Lower lobe of right lung (tissue), 2 donors: ENCODE measurements at regions not wholly inside any gene's neighbourhood (a gene's known extent, or its start where the extent isn't known, plus 50 kb on each side); places are given as distances from the start of the nearest gene placed in this dataset.

Source experiments
- ATAC-seq, 2 donors: fragments of 200-7000 bp; cut with Tn5 transposase; one replicate each; pipeline ENCODE4 v1.9.1; 2020 to 2022; ENCODE audit warnings: mild to moderate bottlenecking in 2 of 2, moderate library complexity in 2 of 2
- DNase-seq: peaks from one replicate; pipeline ENCODE4 v3.0.0-alpha.2; 2020
- H3K27ac ChIP-seq: fragments of 200-600 bp; one replicate; pipeline ENCODE4 v1.8.0; 2022
- H3K27me3 ChIP-seq: fragments of 200-600 bp; one replicate; pipeline ENCODE4 v1.8.0; 2022; ENCODE audit warnings: low read depth
- H3K36me3 ChIP-seq: fragments of 200-600 bp; one replicate; pipeline ENCODE4 v1.8.0; 2022; ENCODE audit warnings: mild to moderate bottlenecking
- H3K4me1 ChIP-seq: fragments of 200-600 bp; one replicate; pipeline ENCODE4 v1.8.0; 2022
- H3K4me3 ChIP-seq: fragments of 200-600 bp; one replicate; pipeline ENCODE4 v1.8.0; 2022; ENCODE audit warnings: mild to moderate bottlenecking
- H3K9me3 ChIP-seq: fragments of 200-600 bp; one replicate; pipeline ENCODE4 v1.8.0; 2022
- CTCF ChIP-seq: fragments of 200-600 bp; IDR thresholded peaks from one replicate; pipeline ENCODE4 v1.8.0; 2022; ENCODE audit warnings: antibody characterized with exemption, mild to moderate bottlenecking
- intact Hi-C: fragments of 100-400 bp; cut with DNase I; formaldehyde crosslinking; loops from one replicate; pipeline ENCODE4 v1.11.0; 2022
- donor health status: DM: no; HTN: yes; CAD: no; lungs with severe emphysema.

DNA sequence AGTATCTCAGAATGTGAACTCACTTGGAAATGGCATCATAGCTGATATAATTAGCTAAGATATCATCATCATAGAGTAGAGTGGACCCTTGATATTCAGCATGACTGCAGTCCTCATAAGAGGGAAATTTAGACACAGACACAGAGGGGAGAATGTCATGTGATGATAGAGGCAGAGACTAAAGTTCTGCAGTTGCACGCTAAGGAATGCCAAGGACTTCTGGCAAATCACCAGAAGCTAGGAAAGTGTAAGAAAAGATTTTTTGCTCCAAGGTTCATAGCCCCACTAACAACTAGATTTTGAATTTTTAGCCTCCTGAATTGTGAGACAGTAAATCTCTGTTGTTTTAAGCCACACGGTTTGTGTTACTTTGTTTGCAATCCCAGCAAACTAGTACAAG is 612.6 kb upstream of the ST8SIA4 start:
- DNase-seq (no peak), ATAC-seq (no peak)
- intact Hi-C loops: no loop called here
- Histone ChIP-seq H3K27ac (no peak overlapping the region), H3K27me3 (no peaks in the 10 kb centered on the region), H3K36me3 (no peaks in the 10 kb centered on the region), H3K4me3 (no peak overlapping the region), H3K9me3 (peaks cover 13% of the 10 kb centered on the region), H3K4me1 (no peaks in the 10 kb centered on the region)
- no peak for TF ChIP-seq CTCF

- ATAC-seq (peak in 1 of 2 donors; percentile 37), DNase-seq (no peak)
- Histone ChIP-seq H3K36me3 (no peaks in the 10 kb centered on the region), H3K9me3 (peaks cover 17% of the 10 kb centered on the region), H3K4me3 (no peak overlapping the region), H3K27me3 (no peaks in the 10 kb centered on the region), H3K4me1 (no peaks in the 10 kb centered on the region), H3K27ac (no peak overlapping the region)
- TF ChIP-seq CTCF: no peak
- intact Hi-C loops: no loop called here
These were observed 602.9 kb upstream of the ST8SIA4 start for GRCh38 chr5:101505891-101506570.

GRCh38 chr5:101482931-101483330 is 579.8 kb upstream of the ST8SIA4 start:
- intact Hi-C loops: no loop called here
- TF ChIP-seq CTCF: no peak
- no peaks in the 10 kb centered on the region for H3K9me3 ChIP-seq
- H3K27ac ChIP-seq: no peak overlapping the region
- ATAC-seq (no peak), DNase-seq (no peak)
- H3K27me3 ChIP-seq: no peaks in the 10 kb centered on the region
- H3K4me3 ChIP-seq: no peak overlapping the region
- no peaks in the 10 kb centered on the region for H3K4me1 ChIP-seq
- H3K36me3 ChIP-seq: no peaks in the 10 kb centered on the region

DNA sequence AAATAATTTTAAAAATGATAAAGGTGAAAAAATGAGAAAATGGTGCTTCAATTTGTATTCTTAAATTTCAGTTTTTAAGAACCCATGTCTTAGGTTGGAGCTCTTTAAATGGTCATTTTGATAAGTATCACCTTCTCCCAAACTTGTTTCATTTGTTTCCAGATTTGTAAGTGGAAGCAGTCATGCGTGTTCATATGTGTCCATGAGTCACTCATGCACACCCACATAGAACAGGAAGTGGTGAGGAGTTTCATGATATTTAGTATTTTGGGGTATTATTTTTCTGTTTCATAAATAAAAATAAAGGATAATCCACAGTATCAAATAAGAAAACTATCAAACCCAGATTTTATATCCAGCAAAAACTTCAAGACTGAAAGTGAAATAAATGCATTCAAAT is 570.4 kb upstream of the ST8SIA4 start:
- H3K9me3 ChIP-seq: no peaks in the 10 kb centered on the region
- TF ChIP-seq CTCF: no peak
- no peak overlapping the region for H3K27ac ChIP-seq
- DNase-seq: no peak
- intact Hi-C loops: no loop called here
- no peaks in the 10 kb centered on the region for H3K36me3 ChIP-seq
- ATAC-seq: no peak
- H3K27me3 ChIP-seq: no peaks in the 10 kb centered on the region
- no peaks in the 10 kb centered on the region for H3K4me1 ChIP-seq
- no peak overlapping the region for H3K4me3 ChIP-seq

GRCh38 chr5:101461455-101461854 is 558.4 kb upstream of the ST8SIA4 start:
- TF ChIP-seq CTCF: no peak
- Histone ChIP-seq H3K27me3 (no peaks in the 10 kb centered on the region), H3K4me3 (no peak overlapping the region), H3K27ac (no peak overlapping the region), H3K36me3 (no peaks in the 10 kb centered on the region), H3K4me1 (no peaks in the 10 kb centered on the region), H3K9me3 (no peaks in the 10 kb centered on the region)
- no peak for DNase-seq
- no peak for ATAC-seq
- intact Hi-C loops: no loop called here

DNA sequence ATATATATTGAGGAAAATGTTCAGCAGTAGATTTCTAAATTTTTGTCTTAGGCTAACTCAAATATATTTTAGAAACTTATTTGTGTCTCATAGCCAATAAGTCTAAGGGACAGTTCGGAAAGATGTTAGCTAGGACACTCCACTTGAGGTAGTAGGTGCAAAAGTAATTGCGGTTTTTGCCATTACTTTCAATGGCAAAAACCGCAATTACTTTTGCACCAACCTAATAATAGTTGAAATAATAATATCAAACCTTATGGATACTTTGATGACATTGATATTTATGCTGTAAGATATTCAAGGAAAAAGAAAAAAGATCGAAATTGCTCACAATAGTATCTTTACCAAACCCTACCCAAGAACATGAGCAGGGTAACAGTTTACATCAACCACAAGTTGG is 555.5 kb upstream of the ST8SIA4 start:
- H3K36me3 ChIP-seq: no peaks in the 10 kb centered on the region
- DNase-seq (no peak), ATAC-seq (no peak)
- no peak overlapping the region for H3K27ac ChIP-seq
- H3K4me3 ChIP-seq: no peak overlapping the region
- H3K27me3 ChIP-seq: no peaks in the 10 kb centered on the region
- H3K4me1 ChIP-seq: no peaks in the 10 kb centered on the region
- no peaks in the 10 kb centered on the region for H3K9me3 ChIP-seq
- TF ChIP-seq CTCF: no peak
- intact Hi-C loops: no loop called here
